GM23338 (cell line): ENCODE measurements at regions not wholly inside any gene's neighbourhood (a gene's known extent, or its start where the extent isn't known, plus 50 kb on each side); places are given as distances from the start of the nearest gene placed in this dataset.

ENCODE experiments used
- CREB1 ChIP-seq: fragments of 250-450 bp; sonication (Bioruptor Pico); IDR thresholded peaks from 2 replicates; pipeline ENCODE4 v1.5.0; 2020; ENCODE audit warnings: low read depth, mild to moderate bottlenecking, moderate library complexity
- EZH2 ChIP-seq: fragments of 200-600 bp; sonication (generic); IDR thresholded peaks from one replicate; pipeline ENCODE4 v1.8.0; 2017; ENCODE audit warnings: antibody characterized with exemption, mild to moderate bottlenecking, low read depth; ENCODE audit not compliant: unreplicated experiment
- EZH2phosphoT487 ChIP-seq: fragments of 200-600 bp; sonication (generic); IDR thresholded peaks from one replicate; pipeline ENCODE4 v1.8.1; 2018; ENCODE audit warnings: antibody characterized with exemption; ENCODE audit not compliant: unreplicated experiment
- JUNB ChIP-seq: IDR thresholded peaks from one replicate; pipeline ENCODE4 v1.6.1; 2016; ENCODE audit warnings: antibody characterized with exemption; ENCODE audit not compliant: unreplicated experiment
- NANOG ChIP-seq: IDR thresholded peaks from 2 replicates; pipeline ENCODE4 v1.6.1; 2016; ENCODE audit warnings: antibody characterized with exemption, borderline replicate concordance
- POLR2AphosphoS5 ChIP-seq: IDR thresholded peaks from 2 replicates; pipeline ENCODE4 v1.6.1; 2016; ENCODE audit warnings: antibody characterized with exemption, low read depth
- STAT1 ChIP-seq: IDR thresholded peaks from one replicate; pipeline ENCODE4 v1.6.1; 2016; ENCODE audit warnings: antibody characterized with exemption; ENCODE audit not compliant: unreplicated experiment
- ZNF114 ChIP-seq: fragments of 250-450 bp; sonication (Bioruptor Pico); IDR thresholded peaks from 2 replicates; pipeline ENCODE4 v1.5.0; 2020; ENCODE audit warnings: mild to moderate bottlenecking, moderate library complexity
- ZNF331 ChIP-seq: fragments of 250-450 bp; sonication (Bioruptor Pico); IDR thresholded peaks from 2 replicates; pipeline ENCODE4 v1.5.0; 2020; ENCODE audit warnings: low read depth, mild to moderate bottlenecking, moderate library complexity
- TF ChIP-seq, protein P1 (sequence below), 2 experiments: fragments of 200-600 bp in 1 of 2; sonication (generic) in 1 of 2; conservative IDR thresholded peaks; 2 replicates each; pipeline versions ENCODE4 v1.5.1 to v1.6.1; 2016 to 2017; ENCODE audit warnings: antibody characterized with exemption in 2 of 2, low read depth in 2 of 2, mild to moderate bottlenecking in 2 of 2, moderate library complexity in 1 of 2
- TF ChIP-seq, protein P2 (sequence below): IDR thresholded peaks from 2 replicates; pipeline ENCODE4 v1.6.1; 2016; ENCODE audit warnings: antibody characterized with exemption
- TF ChIP-seq, protein P3 (sequence below): IDR thresholded peaks from one replicate; pipeline ENCODE4 v1.6.1; 2018; ENCODE audit warnings: antibody characterized with exemption; ENCODE audit not compliant: unreplicated experiment
- TF ChIP-seq, protein P4 (sequence below): fragments of 250-450 bp; sonication (Bioruptor Pico); IDR thresholded peaks from 2 replicates; pipeline ENCODE4 v1.5.0; 2020; ENCODE audit warnings: mild to moderate bottlenecking, moderate library complexity

DNA sequence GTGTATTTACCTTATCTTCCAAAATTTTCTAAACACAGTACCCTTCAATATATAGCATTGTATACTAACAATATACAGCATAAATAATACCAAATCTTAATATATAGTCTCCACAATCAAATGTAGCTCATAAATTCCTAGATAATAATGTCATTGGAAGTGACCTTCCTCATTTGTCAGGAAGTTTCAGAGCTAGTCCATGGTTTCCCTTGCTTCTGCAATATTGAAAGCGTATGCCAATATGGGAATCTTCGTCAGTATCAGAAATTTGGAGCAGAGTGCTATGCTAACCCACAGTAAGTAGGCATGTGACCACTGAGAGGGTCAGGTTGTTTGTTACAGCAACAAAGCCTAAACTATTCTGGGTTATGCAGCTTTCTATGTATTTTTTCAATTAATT is 774.9 kb upstream of the CDH10 start:
- TF ChIP-seq, protein P1, sequence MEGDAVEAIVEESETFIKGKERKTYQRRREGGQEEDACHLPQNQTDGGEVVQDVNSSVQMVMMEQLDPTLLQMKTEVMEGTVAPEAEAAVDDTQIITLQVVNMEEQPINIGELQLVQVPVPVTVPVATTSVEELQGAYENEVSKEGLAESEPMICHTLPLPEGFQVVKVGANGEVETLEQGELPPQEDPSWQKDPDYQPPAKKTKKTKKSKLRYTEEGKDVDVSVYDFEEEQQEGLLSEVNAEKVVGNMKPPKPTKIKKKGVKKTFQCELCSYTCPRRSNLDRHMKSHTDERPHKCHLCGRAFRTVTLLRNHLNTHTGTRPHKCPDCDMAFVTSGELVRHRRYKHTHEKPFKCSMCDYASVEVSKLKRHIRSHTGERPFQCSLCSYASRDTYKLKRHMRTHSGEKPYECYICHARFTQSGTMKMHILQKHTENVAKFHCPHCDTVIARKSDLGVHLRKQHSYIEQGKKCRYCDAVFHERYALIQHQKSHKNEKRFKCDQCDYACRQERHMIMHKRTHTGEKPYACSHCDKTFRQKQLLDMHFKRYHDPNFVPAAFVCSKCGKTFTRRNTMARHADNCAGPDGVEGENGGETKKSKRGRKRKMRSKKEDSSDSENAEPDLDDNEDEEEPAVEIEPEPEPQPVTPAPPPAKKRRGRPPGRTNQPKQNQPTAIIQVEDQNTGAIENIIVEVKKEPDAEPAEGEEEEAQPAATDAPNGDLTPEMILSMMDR (conservative IDR thresholded peaks at IDR 0.05; ENCODE audit: low read depth in 2 of 2) = no peak
- TF ChIP-seq EZH2phosphoT487 (no peak), POLR2AphosphoS5 (peak; percentile 62), EZH2 (no peak), CREB1 (no peak), JUNB (no peak), ZNF331 (CRISPR knock-in tag) (no peak), ZNF114 (no peak), NANOG (no peak), STAT1 (no peak)
- TF ChIP-seq, protein P2, sequence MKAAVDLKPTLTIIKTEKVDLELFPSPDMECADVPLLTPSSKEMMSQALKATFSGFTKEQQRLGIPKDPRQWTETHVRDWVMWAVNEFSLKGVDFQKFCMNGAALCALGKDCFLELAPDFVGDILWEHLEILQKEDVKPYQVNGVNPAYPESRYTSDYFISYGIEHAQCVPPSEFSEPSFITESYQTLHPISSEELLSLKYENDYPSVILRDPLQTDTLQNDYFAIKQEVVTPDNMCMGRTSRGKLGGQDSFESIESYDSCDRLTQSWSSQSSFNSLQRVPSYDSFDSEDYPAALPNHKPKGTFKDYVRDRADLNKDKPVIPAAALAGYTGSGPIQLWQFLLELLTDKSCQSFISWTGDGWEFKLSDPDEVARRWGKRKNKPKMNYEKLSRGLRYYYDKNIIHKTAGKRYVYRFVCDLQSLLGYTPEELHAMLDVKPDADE = no peak
- TF ChIP-seq, protein P3, sequence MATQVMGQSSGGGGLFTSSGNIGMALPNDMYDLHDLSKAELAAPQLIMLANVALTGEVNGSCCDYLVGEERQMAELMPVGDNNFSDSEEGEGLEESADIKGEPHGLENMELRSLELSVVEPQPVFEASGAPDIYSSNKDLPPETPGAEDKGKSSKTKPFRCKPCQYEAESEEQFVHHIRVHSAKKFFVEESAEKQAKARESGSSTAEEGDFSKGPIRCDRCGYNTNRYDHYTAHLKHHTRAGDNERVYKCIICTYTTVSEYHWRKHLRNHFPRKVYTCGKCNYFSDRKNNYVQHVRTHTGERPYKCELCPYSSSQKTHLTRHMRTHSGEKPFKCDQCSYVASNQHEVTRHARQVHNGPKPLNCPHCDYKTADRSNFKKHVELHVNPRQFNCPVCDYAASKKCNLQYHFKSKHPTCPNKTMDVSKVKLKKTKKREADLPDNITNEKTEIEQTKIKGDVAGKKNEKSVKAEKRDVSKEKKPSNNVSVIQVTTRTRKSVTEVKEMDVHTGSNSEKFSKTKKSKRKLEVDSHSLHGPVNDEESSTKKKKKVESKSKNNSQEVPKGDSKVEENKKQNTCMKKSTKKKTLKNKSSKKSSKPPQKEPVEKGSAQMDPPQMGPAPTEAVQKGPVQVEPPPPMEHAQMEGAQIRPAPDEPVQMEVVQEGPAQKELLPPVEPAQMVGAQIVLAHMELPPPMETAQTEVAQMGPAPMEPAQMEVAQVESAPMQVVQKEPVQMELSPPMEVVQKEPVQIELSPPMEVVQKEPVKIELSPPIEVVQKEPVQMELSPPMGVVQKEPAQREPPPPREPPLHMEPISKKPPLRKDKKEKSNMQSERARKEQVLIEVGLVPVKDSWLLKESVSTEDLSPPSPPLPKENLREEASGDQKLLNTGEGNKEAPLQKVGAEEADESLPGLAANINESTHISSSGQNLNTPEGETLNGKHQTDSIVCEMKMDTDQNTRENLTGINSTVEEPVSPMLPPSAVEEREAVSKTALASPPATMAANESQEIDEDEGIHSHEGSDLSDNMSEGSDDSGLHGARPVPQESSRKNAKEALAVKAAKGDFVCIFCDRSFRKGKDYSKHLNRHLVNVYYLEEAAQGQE = no peak
- TF ChIP-seq, protein P4, sequence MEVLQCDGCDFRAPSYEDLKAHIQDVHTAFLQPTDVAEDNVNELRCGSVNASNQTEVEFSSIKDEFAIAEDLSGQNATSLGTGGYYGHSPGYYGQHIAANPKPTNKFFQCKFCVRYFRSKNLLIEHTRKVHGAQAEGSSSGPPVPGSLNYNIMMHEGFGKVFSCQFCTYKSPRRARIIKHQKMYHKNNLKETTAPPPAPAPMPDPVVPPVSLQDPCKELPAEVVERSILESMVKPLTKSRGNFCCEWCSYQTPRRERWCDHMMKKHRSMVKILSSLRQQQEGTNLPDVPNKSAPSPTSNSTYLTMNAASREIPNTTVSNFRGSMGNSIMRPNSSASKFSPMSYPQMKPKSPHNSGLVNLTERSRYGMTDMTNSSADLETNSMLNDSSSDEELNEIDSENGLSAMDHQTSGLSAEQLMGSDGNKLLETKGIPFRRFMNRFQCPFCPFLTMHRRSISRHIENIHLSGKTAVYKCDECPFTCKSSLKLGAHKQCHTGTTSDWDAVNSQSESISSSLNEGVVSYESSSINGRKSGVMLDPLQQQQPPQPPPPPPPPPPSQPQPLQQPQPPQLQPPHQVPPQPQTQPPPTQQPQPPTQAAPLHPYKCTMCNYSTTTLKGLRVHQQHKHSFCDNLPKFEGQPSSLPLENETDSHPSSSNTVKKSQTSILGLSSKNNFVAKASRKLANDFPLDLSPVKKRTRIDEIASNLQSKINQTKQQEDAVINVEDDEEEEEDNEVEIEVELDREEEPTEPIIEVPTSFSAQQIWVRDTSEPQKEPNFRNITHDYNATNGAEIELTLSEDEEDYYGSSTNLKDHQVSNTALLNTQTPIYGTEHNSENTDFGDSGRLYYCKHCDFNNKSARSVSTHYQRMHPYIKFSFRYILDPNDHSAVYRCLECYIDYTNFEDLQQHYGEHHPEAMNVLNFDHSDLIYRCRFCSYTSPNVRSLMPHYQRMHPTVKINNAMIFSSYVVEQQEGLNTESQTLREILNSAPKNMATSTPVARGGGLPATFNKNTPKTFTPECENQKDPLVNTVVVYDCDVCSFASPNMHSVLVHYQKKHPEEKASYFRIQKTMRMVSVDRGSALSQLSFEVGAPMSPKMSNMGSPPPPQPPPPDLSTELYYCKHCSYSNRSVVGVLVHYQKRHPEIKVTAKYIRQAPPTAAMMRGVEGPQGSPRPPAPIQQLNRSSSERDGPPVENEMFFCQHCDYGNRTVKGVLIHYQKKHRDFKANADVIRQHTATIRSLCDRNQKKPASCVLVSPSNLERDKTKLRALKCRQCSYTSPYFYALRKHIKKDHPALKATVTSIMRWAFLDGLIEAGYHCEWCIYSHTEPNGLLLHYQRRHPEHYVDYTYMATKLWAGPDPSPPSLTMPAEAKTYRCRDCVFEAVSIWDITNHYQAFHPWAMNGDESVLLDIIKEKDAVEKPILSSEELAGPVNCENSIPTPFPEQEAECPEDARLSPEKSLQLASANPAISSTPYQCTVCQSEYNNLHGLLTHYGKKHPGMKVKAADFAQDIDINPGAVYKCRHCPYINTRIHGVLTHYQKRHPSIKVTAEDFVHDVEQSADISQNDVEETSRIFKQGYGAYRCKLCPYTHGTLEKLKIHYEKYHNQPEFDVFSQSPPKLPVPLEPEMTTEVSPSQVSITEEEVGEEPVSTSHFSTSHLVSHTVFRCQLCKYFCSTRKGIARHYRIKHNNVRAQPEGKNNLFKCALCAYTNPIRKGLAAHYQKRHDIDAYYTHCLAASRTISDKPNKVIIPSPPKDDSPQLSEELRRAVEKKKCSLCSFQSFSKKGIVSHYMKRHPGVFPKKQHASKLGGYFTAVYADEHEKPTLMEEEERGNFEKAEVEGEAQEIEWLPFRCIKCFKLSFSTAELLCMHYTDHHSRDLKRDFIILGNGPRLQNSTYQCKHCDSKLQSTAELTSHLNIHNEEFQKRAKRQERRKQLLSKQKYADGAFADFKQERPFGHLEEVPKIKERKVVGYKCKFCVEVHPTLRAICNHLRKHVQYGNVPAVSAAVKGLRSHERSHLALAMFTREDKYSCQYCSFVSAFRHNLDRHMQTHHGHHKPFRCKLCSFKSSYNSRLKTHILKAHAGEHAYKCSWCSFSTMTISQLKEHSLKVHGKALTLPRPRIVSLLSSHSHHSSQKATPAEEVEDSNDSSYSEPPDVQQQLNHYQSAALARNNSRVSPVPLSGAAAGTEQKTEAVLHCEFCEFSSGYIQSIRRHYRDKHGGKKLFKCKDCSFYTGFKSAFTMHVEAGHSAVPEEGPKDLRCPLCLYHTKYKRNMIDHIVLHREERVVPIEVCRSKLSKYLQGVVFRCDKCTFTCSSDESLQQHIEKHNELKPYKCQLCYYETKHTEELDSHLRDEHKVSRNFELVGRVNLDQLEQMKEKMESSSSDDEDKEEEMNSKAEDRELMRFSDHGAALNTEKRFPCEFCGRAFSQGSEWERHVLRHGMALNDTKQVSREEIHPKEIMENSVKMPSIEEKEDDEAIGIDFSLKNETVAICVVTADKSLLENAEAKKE (CRISPR knock-in tag) = no peak
